GM12878 (cell line): ENCODE measurements at regions not wholly inside any gene's neighbourhood (a gene's known extent, or its start where the extent isn't known, plus 50 kb on each side); places are given as distances from the start of the nearest gene placed in this dataset.

ENCODE experiments used
- BRCA1 ChIP-seq: IDR thresholded peaks from 2 replicates; pipeline ENCODE4 v1.6.1; 2011; ENCODE audit warnings: low read depth, low read length, improper control_type of control experiment
- CEBPZ ChIP-seq: fragments of 150-350 bp; IDR thresholded peaks from 2 replicates; pipeline ENCODE4 v1.6.1; 2016; ENCODE audit warnings: low read depth, low read length
- CUX1 ChIP-seq: IDR thresholded peaks from 2 replicates; pipeline ENCODE4 v1.6.1; 2012; ENCODE audit warnings: improper control_type of control experiment, low read depth, low read length; ENCODE audit not compliant: insufficient replicate concordance
- DPF2 ChIP-seq: fragments of 450-650 bp; IDR thresholded peaks from 2 replicates; pipeline ENCODE4 v1.6.1; 2017; ENCODE audit warnings: mild to moderate bottlenecking
- FOXM1 ChIP-seq: IDR thresholded peaks from 2 replicates; pipeline ENCODE4 v1.6.1; 2012; ENCODE audit warnings: low read depth, mild to moderate bottlenecking, inconsistent platforms, low read length, moderate library complexity
- GABPA ChIP-seq: IDR thresholded peaks from 2 replicates; pipeline ENCODE4 v1.6.1; 2014; ENCODE audit warnings: antibody characterized with exemption, low read depth, mild to moderate bottlenecking, inconsistent platforms
- IRF4 ChIP-seq: IDR thresholded peaks from 2 replicates; pipeline ENCODE4 v1.6.1; 2011; ENCODE audit warnings: low read depth, low read length
- IRF5 ChIP-seq: fragments of 450-650 bp; IDR thresholded peaks from 2 replicates; pipeline ENCODE4 v1.6.1; 2017; ENCODE audit warnings: borderline replicate concordance
- JUND ChIP-seq: IDR thresholded peaks from 2 replicates; pipeline ENCODE4 v1.6.1; 2012; ENCODE audit warnings: low read depth, mild to moderate bottlenecking, low read length, improper control_type of control experiment, moderate library complexity
- MEF2B ChIP-seq: fragments of 450-650 bp; IDR thresholded peaks from 2 replicates; pipeline ENCODE4 v1.6.1; 2018; ENCODE audit warnings: mild to moderate bottlenecking, moderate library complexity; ENCODE audit not compliant: partially characterized antibody, poor library complexity, severe bottlenecking
- MTA3 ChIP-seq: IDR thresholded peaks from 2 replicates; pipeline ENCODE4 v1.6.1; 2012; ENCODE audit warnings: low read length, inconsistent platforms, borderline replicate concordance
- NKRF ChIP-seq: fragments of 450-650 bp; conservative IDR thresholded peaks from 2 replicates; pipeline ENCODE4 v1.6.1; 2017; ENCODE audit warnings: mild to moderate bottlenecking, moderate library complexity
- RAD21 ChIP-seq: IDR thresholded peaks from 2 replicates; pipeline ENCODE4 v1.6.1; 2011; ENCODE audit warnings: mild to moderate bottlenecking, low read depth, low read length, moderate library complexity; ENCODE audit not compliant: insufficient read depth
- RFX5 ChIP-seq: IDR thresholded peaks from 2 replicates; pipeline ENCODE4 v1.6.1; 2011; ENCODE audit warnings: low read depth, low read length, improper control_type of control experiment
- SP1 ChIP-seq: IDR thresholded peaks from one replicate; pipeline ENCODE4 v1.6.1; 2011; ENCODE audit warnings: low read depth, low read length
- SREBF1 ChIP-seq: IDR thresholded peaks from 2 replicates; pipeline ENCODE4 v1.6.1; 2012; ENCODE audit warnings: mild to moderate bottlenecking, low read length
- WRNIP1 ChIP-seq: IDR thresholded peaks from 2 replicates; pipeline ENCODE4 v1.6.1; 2011; ENCODE audit warnings: low read depth, low read length, improper control_type of control experiment, borderline replicate concordance
- ZNF207 ChIP-seq: fragments of 450-650 bp; IDR thresholded peaks from 2 replicates; pipeline ENCODE4 v1.6.1; 2014; ENCODE audit warnings: antibody characterized with exemption, mild to moderate bottlenecking, borderline replicate concordance

GRCh38 chr2:181374781-181375675 lies 82.2 kb upstream of the ITGA4 start (continued):
- TF ChIP-seq MTA3 (peak; percentile 54; the same call in 1 of the 2 replicates), GABPA (0 out of 2 replicates have a peak, but pooled peaks have one; percentile 23), JUND (no peak), DPF2 (0 out of 2 replicates have a peak, but pooled peaks have one; percentile 23), IRF5 (no peak), CUX1 (no peak), SREBF1 (no peak), ZNF207 (no peak), MEF2B (no peak), SP1 (no peak), BRCA1 (no peak), CEBPZ (no peak), RAD21 (no peak), FOXM1 (peak; percentile 67), RFX5 (no peak), WRNIP1 (no peak), NKRF (no peak), IRF4 (no peak)
